Trophoblast cell (in vitro differentiated cells and primary cell): ENCODE measurements at regions not wholly inside any gene's neighbourhood (a gene's known extent, or its start where the extent isn't known, plus 50 kb on each side); places are given as distances from the start of the nearest gene placed in this dataset.

ENCODE experiments used
- DNase-seq, 2 donors: peaks; one replicate each; pipeline ENCODE4 v3.0.0-alpha.2; 2016
- H2AFZ ChIP-seq: 2 replicates; pipeline ENCODE4 v1.6.1; 2013; ENCODE audit warnings: low read length, moderate library complexity, mild to moderate bottlenecking; ENCODE audit not compliant: insufficient read depth, poor library complexity
- H2AK5ac ChIP-seq: 2 replicates; pipeline ENCODE4 v1.6.1; 2013; ENCODE audit warnings: mild to moderate bottlenecking, low read length
- H2BK120ac ChIP-seq: 2 replicates; pipeline ENCODE4 v1.6.1; 2013; ENCODE audit warnings: low read length, mild to moderate bottlenecking, moderate library complexity; ENCODE audit not compliant: insufficient read depth, poor library complexity
- H2BK12ac ChIP-seq: 2 replicates; pipeline ENCODE4 v1.6.1; 2013; ENCODE audit warnings: mild to moderate bottlenecking, low read length, moderate library complexity
- H2BK5ac ChIP-seq: 2 replicates; pipeline ENCODE4 v1.6.1; 2013; ENCODE audit warnings: low read length, low read depth, moderate library complexity, mild to moderate bottlenecking; ENCODE audit not compliant: poor library complexity
- H3K14ac ChIP-seq: 2 replicates; pipeline ENCODE4 v1.6.1; 2013; ENCODE audit warnings: mild to moderate bottlenecking, low read length
- H3K18ac ChIP-seq: 2 replicates; pipeline ENCODE4 v1.6.1; 2013; ENCODE audit warnings: mild to moderate bottlenecking, low read length
- H3K23ac ChIP-seq: 2 replicates; pipeline ENCODE4 v1.6.1; 2013; ENCODE audit warnings: low read length
- H3K27ac ChIP-seq: 2 replicates; pipeline ENCODE4 v1.5.1; 2013; ENCODE audit warnings: low read depth, mild to moderate bottlenecking, inconsistent platforms, low read length, moderate library complexity
- H3K27me3 ChIP-seq: 2 replicates; pipeline ENCODE4 v1.6.1; 2013; ENCODE audit warnings: inconsistent platforms, mild to moderate bottlenecking, low read length, moderate library complexity; ENCODE audit not compliant: insufficient read depth
- H3K36me3 ChIP-seq, 2 experiments: 1 replicate in 1 of 2; 2 replicates in 1 of 2; pipeline ENCODE4 v1.6.1; 2013; ENCODE audit warnings: low read length in 2 of 2, mild to moderate bottlenecking in 2 of 2, moderate library complexity in 1 of 2; ENCODE audit not compliant: insufficient read depth in 2 of 2, control insufficient read depth in 1 of 2
- H3K4ac ChIP-seq: 2 replicates; pipeline ENCODE4 v1.6.1; 2013; ENCODE audit warnings: low read depth, mild to moderate bottlenecking, low read length, moderate library complexity
- H3K4me1 ChIP-seq, 2 experiments: 1 replicate in 1 of 2; 2 replicates in 1 of 2; pipeline ENCODE4 v1.6.1; 2013; ENCODE audit warnings: low read length in 2 of 2, mild to moderate bottlenecking in 2 of 2, moderate library complexity in 1 of 2; ENCODE audit not compliant: insufficient read depth in 2 of 2, control insufficient read depth in 1 of 2
- H3K4me2 ChIP-seq: 2 replicates; pipeline ENCODE4 v1.6.1; 2013; ENCODE audit warnings: inconsistent platforms, mild to moderate bottlenecking, low read length, moderate library complexity
- H3K4me3 ChIP-seq: 2 replicates; pipeline ENCODE4 v1.5.1; 2013; ENCODE audit warnings: mild to moderate bottlenecking, low read depth, low read length, inconsistent platforms
- H3K79me1 ChIP-seq: one replicate; pipeline ENCODE4 v1.6.1; 2013; ENCODE audit warnings: low read length
- H3K79me2 ChIP-seq: 2 replicates; pipeline ENCODE4 v1.6.1; 2013; ENCODE audit warnings: low read length, mild to moderate bottlenecking; ENCODE audit not compliant: control insufficient read depth, insufficient read depth, poor library complexity
- H3K9ac ChIP-seq: 2 replicates; pipeline ENCODE4 v1.6.1; 2013; ENCODE audit warnings: mild to moderate bottlenecking, low read length
- H3K9me3 ChIP-seq: 2 replicates; pipeline ENCODE4 v1.6.1; 2013; ENCODE audit warnings: low read depth, mild to moderate bottlenecking, control low read depth, inconsistent platforms, low read length; ENCODE audit not compliant: insufficient read depth
- H4K12ac ChIP-seq: 2 replicates; pipeline ENCODE4 v1.6.1; 2013; ENCODE audit warnings: low read depth, mild to moderate bottlenecking, low read length, moderate library complexity
- H4K8ac ChIP-seq: 2 replicates; pipeline ENCODE4 v1.6.1; 2013; ENCODE audit warnings: low read depth, mild to moderate bottlenecking, low read length, moderate library complexity
- H4K91ac ChIP-seq: one replicate; pipeline ENCODE4 v1.6.1; 2013; ENCODE audit warnings: low read depth, mild to moderate bottlenecking, low read length, moderate library complexity
- WGBS: extraction: QIAGEN DNeasy Blood & Tissue Kit; methylation state at CpG from one replicate; pipeline ENCODE4 v1.1.7; 2013; ENCODE audit warnings: missing lambda C conversion rate; ENCODE audit not compliant: insufficient read length, insufficient coverage; ENCODE audit errors: extremely low coverage; 5-methylcytosine and 5-hydroxymethylcytosine counted together

- H2BK12ac ChIP-seq = no peak overlapping the region
- H2BK120ac ChIP-seq = no peak overlapping the region
- no peak overlapping the region for H3K9ac ChIP-seq
- H3K27ac ChIP-seq = no peak overlapping the region
- H3K4ac ChIP-seq = no peak overlapping the region
- H4K91ac ChIP-seq = no peak overlapping the region
- H3K14ac ChIP-seq = no peak overlapping the region
- no peak overlapping the region for H4K12ac ChIP-seq
- no peak overlapping the region for H3K4me2 ChIP-seq
- no peaks in the 10 kb centered on the region for H3K9me3 ChIP-seq
- H3K18ac ChIP-seq = no peak overlapping the region
- no CpG with 5 or more reads among the region's 5 CpGs for WGBS
- H3K36me3 ChIP-seq = no peaks in the 10 kb centered on the region
- no peak overlapping the region for H2BK5ac ChIP-seq
- no peaks in the 10 kb centered on the region for H3K79me2 ChIP-seq
- H2AFZ ChIP-seq = no peak overlapping the region
- no peak overlapping the region for H4K8ac ChIP-seq
- H3K4me1 ChIP-seq = no peaks in the 10 kb centered on the region
- H2AK5ac ChIP-seq = no peak overlapping the region
- no peak overlapping the region for H3K4me3 ChIP-seq
- H3K23ac ChIP-seq = no peak overlapping the region
- H3K27me3 ChIP-seq = no peaks in the 10 kb centered on the region
- no peak for DNase-seq
- no peaks in the 10 kb centered on the region for H3K79me1 ChIP-seq
Observed at GRCh38 chrX:22340022-22340616, 67.4 kb downstream of the CBLL2 start.

GRCh38 chrX:22343192-22343591 lies 70.5 kb downstream of the CBLL2 start:
- H3K9ac ChIP-seq = no peak overlapping the region
- H3K79me1 ChIP-seq = no peaks in the 10 kb centered on the region
- H3K27me3 ChIP-seq = no peaks in the 10 kb centered on the region
- no peaks in the 10 kb centered on the region for H3K9me3 ChIP-seq
- no peaks in the 10 kb centered on the region for H3K79me2 ChIP-seq
- DNase-seq = no peak
- no peaks in the 10 kb centered on the region for H3K36me3 ChIP-seq
- H3K14ac ChIP-seq = no peak overlapping the region
- H4K12ac ChIP-seq = no peak overlapping the region
- H2BK12ac ChIP-seq = no peak overlapping the region
- H4K91ac ChIP-seq = no peak overlapping the region
- no peak overlapping the region for H4K8ac ChIP-seq
- no peak overlapping the region for H3K4me2 ChIP-seq
- H3K4me1 ChIP-seq = no peaks in the 10 kb centered on the region
- no peak overlapping the region for H2AK5ac ChIP-seq
- no peak overlapping the region for H3K23ac ChIP-seq
- H3K27ac ChIP-seq = no peak overlapping the region
- H2BK120ac ChIP-seq = no peak overlapping the region
- no CpG with 5 or more reads among the region's 8 CpGs for WGBS
- H3K4me3 ChIP-seq = no peak overlapping the region
- H2BK5ac ChIP-seq = no peak overlapping the region
- no peak overlapping the region for H3K4ac ChIP-seq
- no peak overlapping the region for H2AFZ ChIP-seq
- H3K18ac ChIP-seq = no peak overlapping the region

- Histone ChIP-seq H3K36me3 (no peaks in the 10 kb centered on the region), H3K79me2 (no peaks in the 10 kb centered on the region), H3K23ac (no peak overlapping the region), H3K4me3 (no peak overlapping the region), H2BK12ac (no peak overlapping the region), H3K14ac (no peak overlapping the region), H4K12ac (no peak overlapping the region), H2AK5ac (no peak overlapping the region), H3K18ac (no peak overlapping the region), H3K27ac (no peak overlapping the region), H4K8ac (no peak overlapping the region), H3K4ac (no peak overlapping the region), H3K79me1 (no peaks in the 10 kb centered on the region), H3K27me3 (no peaks in the 10 kb centered on the region), H2BK5ac (no peak overlapping the region), H3K9me3 (no peaks in the 10 kb centered on the region), H3K4me2 (no peak overlapping the region), H4K91ac (no peak overlapping the region), H2AFZ (no peak overlapping the region), H2BK120ac (no peak overlapping the region), H3K4me1 (no peaks in the 10 kb centered on the region), H3K9ac (no peak overlapping the region)
- DNase-seq = no peak
- WGBS = no CpG with 5 or more reads among the region's 2 CpGs
Observed at GRCh38 chrX:22345884-22346283, 73.2 kb downstream of the CBLL2 start.

- no peak overlapping the region for H3K4ac ChIP-seq
- H3K23ac ChIP-seq = no peak overlapping the region
- no peak overlapping the region for H4K12ac ChIP-seq
- H3K36me3 ChIP-seq = no peaks in the 10 kb centered on the region
- H3K9me3 ChIP-seq = no peaks in the 10 kb centered on the region
- no peak overlapping the region for H4K8ac ChIP-seq
- H2AK5ac ChIP-seq = no peak overlapping the region
- H3K4me3 ChIP-seq = no peak overlapping the region
- no peak overlapping the region for H2BK5ac ChIP-seq
- WGBS = no CpG with 5 or more reads among the region's 1 CpG
- no peak overlapping the region for H3K14ac ChIP-seq
- H3K27me3 ChIP-seq = no peaks in the 10 kb centered on the region
- no peaks in the 10 kb centered on the region for H3K4me1 ChIP-seq
- no peak overlapping the region for H2BK12ac ChIP-seq
- no peak overlapping the region for H3K4me2 ChIP-seq
- no peaks in the 10 kb centered on the region for H3K79me2 ChIP-seq
- no peak overlapping the region for H2AFZ ChIP-seq
- H3K9ac ChIP-seq = no peak overlapping the region
- H4K91ac ChIP-seq = no peak overlapping the region
- H3K18ac ChIP-seq = no peak overlapping the region
- H3K79me1 ChIP-seq = no peaks in the 10 kb centered on the region
- no peak overlapping the region for H2BK120ac ChIP-seq
- DNase-seq = no peak
- H3K27ac ChIP-seq = no peak overlapping the region
Observed at GRCh38 chrX:22347491-22347890, 74.8 kb downstream of the CBLL2 start.
